ENCODE measurements at regions not wholly inside any gene's neighbourhood (a gene's known extent, or its start where the extent isn't known, plus 50 kb on each side); places are given as distances from the start of the nearest gene placed in this dataset.

DNA sequence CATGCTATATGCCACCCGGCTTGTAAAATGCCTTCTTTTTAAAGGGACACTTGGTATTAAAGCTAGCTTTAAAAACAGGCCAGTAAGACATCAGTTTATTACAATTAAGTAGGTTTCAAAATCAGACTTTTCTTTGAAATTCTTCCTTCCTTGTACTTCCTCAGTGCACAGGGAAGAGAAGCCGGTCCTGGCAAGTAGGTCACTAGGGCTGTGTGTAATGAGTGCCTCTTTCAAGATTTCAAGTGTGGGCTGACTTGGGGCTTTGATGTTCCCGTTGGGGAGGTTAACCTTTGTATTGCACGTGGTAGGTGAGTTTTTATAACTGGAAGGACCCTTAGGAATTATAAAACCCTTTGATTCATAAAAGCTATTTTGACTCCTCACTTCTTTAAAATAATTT is 566.4 kb upstream of the ID2 start:
- CTCF ChIA-PET = no interaction called here
- TF ChIP-seq, protein P1, sequence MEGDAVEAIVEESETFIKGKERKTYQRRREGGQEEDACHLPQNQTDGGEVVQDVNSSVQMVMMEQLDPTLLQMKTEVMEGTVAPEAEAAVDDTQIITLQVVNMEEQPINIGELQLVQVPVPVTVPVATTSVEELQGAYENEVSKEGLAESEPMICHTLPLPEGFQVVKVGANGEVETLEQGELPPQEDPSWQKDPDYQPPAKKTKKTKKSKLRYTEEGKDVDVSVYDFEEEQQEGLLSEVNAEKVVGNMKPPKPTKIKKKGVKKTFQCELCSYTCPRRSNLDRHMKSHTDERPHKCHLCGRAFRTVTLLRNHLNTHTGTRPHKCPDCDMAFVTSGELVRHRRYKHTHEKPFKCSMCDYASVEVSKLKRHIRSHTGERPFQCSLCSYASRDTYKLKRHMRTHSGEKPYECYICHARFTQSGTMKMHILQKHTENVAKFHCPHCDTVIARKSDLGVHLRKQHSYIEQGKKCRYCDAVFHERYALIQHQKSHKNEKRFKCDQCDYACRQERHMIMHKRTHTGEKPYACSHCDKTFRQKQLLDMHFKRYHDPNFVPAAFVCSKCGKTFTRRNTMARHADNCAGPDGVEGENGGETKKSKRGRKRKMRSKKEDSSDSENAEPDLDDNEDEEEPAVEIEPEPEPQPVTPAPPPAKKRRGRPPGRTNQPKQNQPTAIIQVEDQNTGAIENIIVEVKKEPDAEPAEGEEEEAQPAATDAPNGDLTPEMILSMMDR (IDR thresholded peaks at IDR 0.05; ENCODE audit: insufficient read depth, low read length, missing control alignments) = no peak
- no peak overlapping the region for H3K4me3 ChIP-seq (ENCODE audit: low read depth, low read length)

GRCh38 chr2:8115966-8116365 is 565.9 kb upstream of the ID2 start:
- no peak overlapping the region for H3K4me3 ChIP-seq (ENCODE audit: low read depth, low read length)
- TF ChIP-seq, protein P1 (IDR thresholded peaks at IDR 0.05; ENCODE audit: insufficient read depth, low read length, missing control alignments) = no peak
- CTCF ChIA-PET = no interaction called here
- DNase-seq (ENCODE audit: low read depth, low spot score) = no peak
- POLR2A ChIA-PET = no interaction called here

More for the DNA sequence above, 566.4 kb upstream of the ID2 start:
- no peak for DNase-seq (ENCODE audit: low read depth, low spot score)
- POLR2A ChIA-PET = no interaction called here

GRCh38 chr2:8116661-8117060 is 565.2 kb upstream of the ID2 start:
- DNase-seq (ENCODE audit: low read depth, low spot score) = no peak
- ChIA-PET POLR2A (no interaction called here), CTCF (no interaction called here)
- no peak overlapping the region for H3K4me3 ChIP-seq (ENCODE audit: low read depth, low read length)
- TF ChIP-seq, protein P1 (IDR thresholded peaks at IDR 0.05; ENCODE audit: insufficient read depth, low read length, missing control alignments) = no peak

- ChIA-PET POLR2A (interaction anchor here (1.4 to 1.5 kb wide), 2 partner anchors 563 to 566 kb away, joined by 3 to 7 read pairs; partner anchors contain the start of gene ID2), CTCF (interaction anchor here (1.2 to 1.8 kb wide), 2 partner anchors 31 to 692 kb away, joined by 3 to 4 read pairs; no protein-coding TSS in a partner anchor)
- TF ChIP-seq, protein P1 (IDR thresholded peaks at IDR 0.05; ENCODE audit: insufficient read depth, low read length, missing control alignments) = no peak
- no peak for DNase-seq (ENCODE audit: low read depth, low spot score)
- no peak overlapping the region for H3K4me3 ChIP-seq (ENCODE audit: low read depth, low read length)
Measured at GRCh38 chr2:8118940-8119781, 562.7 kb upstream of the ID2 start.

DNA sequence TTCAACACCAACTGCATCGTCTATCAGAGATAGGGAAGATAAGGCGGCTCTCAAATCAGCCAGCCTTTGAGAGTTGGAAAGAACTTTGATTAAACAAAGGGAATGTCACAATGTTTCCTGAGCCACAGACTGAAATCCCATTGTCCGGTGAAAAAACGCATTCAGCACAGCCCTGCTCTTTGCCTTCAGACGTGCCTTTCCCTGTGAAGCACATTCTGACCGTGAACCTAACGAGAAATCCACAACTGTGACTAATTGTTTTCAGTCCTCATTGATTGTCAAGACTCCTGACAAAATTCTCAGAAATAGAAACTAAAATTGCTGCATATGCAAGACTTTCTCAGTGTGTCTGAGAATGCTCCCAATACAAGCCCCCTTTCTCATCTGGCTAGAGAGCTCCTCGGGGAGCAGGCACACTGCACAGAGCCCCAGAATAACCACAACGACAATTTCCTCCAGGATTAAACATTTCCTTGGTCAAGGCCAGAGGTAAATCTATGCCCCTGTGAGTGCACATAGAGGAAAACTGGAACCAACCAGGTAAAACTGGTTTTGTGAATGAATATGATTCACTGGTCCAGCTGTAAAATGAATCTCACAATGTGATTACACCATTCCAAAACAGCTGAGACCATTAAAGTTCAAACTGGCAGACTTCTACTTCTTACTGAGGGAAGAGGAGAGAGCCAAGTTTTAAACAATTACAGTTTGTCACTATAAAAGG is 561.9 kb upstream of the ID2 start:
- CTCF ChIA-PET = interaction anchor here (1.2 to 1.8 kb wide), 2 partner anchors 30 to 693 kb away, joined by 3 to 4 read pairs; no protein-coding TSS in a partner anchor
- no peak overlapping the region; the same call in 1 of the 2 replicates for H3K4me3 ChIP-seq (ENCODE audit: low read depth, low read length)
- POLR2A ChIA-PET = interaction anchor here (1.4 to 1.5 kb wide), 2 partner anchors 562 to 565 kb away, joined by 3 to 7 read pairs; partner anchors contain the start of gene ID2
- no peak for DNase-seq (ENCODE audit: low read depth, low spot score)
- TF ChIP-seq, protein P1 (IDR thresholded peaks at IDR 0.05; ENCODE audit: insufficient read depth, low read length, missing control alignments) = no peak

DNA sequence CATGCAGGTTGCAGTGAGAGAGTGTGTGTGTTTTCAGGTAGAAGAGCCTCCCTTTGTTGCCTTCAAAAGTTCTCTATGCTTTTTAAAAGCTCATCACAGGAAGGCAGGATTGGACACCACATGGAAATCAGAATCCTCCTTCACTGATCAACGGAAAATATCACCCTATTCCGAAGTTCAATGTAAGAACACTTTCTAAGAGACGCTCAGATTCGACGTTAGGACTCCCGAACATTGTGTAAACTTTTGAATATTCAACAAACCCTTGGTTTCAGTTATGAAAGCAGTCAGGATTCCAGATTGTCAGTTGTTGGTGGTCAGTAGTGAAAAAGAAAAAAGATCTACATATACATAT is 561.4 kb upstream of the ID2 start:
- no peak for DNase-seq (ENCODE audit: low read depth, low spot score)
- ChIA-PET CTCF (interaction anchor here (1.2 to 1.8 kb wide), 2 partner anchors 29 to 693 kb away, joined by 3 to 4 read pairs; no protein-coding TSS in a partner anchor), POLR2A (interaction anchor here (1.4 to 1.5 kb wide), 2 partner anchors 561 to 564 kb away, joined by 3 to 7 read pairs; partner anchors contain the start of gene ID2)
- H3K4me3 ChIP-seq (ENCODE audit: low read depth, low read length) = no peak overlapping the region
- TF ChIP-seq, protein P1 (IDR thresholded peaks at IDR 0.05; ENCODE audit: insufficient read depth, low read length, missing control alignments) = no peak
